Epidermal melanocyte (primary cell): ENCODE measurements at regions not wholly inside any gene's neighbourhood (a gene's known extent, or its start where the extent isn't known, plus 50 kb on each side); places are given as distances from the start of the nearest gene placed in this dataset.

Experiments used
- DNase-seq: peaks from one replicate; pipeline ENCODE4 v3.0.0; 2011; ENCODE audit warnings: low spot score; ENCODE audit not compliant: insufficient read length

DNA sequence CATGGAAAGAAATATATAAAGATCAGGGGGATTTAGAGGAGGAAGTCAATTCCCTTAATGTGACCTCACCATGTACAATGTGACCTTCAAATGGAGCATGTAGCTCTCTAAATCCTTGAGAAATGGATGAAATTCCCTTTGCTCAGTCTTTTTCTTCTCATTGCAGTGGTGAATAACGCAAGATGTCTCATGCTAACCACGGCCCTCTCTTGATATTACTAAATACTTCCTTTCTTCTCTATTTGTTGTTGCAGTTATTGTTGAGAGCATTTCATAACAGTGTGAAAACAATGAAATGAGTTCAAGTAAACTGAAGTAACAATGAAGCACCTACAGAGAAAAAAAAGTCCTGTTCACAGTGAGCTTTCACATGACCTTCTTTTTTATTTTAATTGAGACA lies 55.6 kb downstream of the ZNF281 start:
- DNase-seq: no peak

- no peak for DNase-seq
Observed at GRCh38 chr1:200353232-200353631, 56.6 kb downstream of the ZNF281 start.

DNA sequence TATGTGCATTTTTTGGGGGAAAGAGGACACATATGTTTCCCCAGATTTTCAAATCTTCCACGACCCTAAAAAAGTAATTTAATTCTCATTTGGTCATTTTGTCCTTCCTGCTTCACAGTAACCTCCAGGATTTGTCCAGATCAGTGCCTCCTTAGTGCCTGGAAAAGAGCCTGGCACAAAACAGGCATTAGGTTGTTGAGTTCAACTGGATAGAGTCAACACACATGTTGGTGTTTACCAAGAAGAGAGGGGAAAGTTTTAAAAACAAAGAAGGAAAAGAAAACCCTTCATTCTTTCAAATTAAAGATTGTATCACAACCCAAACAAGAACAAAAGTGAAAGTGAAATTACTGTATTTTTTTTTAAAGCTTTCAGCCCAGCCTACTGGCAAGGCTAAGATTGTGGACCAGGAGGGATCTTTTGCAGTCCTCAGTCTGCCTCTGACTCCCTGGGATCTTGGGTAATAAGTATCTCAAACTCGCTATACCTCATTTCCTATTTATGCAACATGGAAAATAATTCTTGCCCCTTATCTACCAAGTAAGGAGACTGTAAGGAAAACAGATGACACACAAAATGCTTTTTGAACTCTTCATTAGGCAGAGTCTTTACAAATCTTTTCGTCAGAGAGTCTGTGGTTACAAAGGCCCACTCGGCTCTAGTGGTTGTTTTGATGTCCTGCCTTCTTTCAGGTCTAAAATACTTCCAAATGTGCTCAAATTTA lies 57.8 kb downstream of the ZNF281 start:
- no peak for DNase-seq

DNA sequence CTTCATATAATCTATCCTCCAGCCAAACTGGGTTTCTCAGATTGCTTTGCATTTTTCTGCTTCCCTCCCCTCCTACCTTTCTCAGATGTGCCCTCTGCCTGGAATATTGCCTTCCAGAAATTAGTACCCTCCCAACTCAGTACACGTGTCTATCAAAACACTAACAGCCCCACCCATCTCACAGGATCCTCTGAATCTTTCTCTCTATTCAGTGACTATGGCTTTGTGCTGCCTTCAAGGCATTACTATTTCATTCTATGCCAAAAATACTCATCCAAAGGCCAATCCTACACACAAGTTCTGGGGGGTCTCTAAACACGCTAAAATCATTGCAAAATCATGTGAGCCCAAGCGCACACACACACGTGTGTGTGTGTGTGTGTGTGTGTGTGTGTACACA lies 58.4 kb downstream of the ZNF281 start:
- DNase-seq: no peak

GRCh38 chr1:200346700-200347099 lies 63.1 kb downstream of the ZNF281 start:
- no peak for DNase-seq

GRCh38 chr1:200345520-200345919 lies 64.3 kb downstream of the ZNF281 start:
- no peak for DNase-seq

DNA sequence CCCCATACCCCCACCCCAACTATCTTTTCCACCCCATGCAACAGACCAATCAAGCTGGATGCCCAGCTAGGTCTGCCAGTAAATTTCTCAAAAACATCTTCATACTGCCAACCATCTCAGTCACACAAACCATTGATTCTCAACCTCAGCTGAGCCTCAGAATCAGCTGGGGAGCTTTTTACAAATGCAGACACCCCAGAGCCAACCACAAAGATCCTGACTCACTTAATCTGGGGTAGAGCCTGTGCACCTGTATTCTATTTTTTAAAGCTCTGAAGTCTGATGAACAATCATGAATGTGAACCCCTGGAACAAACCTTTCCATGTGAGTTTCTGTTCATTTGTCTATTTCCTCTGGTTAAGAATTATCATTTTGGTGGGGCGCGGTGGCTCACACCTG lies 66.0 kb downstream of the ZNF281 start:
- DNase-seq: no peak

DNA sequence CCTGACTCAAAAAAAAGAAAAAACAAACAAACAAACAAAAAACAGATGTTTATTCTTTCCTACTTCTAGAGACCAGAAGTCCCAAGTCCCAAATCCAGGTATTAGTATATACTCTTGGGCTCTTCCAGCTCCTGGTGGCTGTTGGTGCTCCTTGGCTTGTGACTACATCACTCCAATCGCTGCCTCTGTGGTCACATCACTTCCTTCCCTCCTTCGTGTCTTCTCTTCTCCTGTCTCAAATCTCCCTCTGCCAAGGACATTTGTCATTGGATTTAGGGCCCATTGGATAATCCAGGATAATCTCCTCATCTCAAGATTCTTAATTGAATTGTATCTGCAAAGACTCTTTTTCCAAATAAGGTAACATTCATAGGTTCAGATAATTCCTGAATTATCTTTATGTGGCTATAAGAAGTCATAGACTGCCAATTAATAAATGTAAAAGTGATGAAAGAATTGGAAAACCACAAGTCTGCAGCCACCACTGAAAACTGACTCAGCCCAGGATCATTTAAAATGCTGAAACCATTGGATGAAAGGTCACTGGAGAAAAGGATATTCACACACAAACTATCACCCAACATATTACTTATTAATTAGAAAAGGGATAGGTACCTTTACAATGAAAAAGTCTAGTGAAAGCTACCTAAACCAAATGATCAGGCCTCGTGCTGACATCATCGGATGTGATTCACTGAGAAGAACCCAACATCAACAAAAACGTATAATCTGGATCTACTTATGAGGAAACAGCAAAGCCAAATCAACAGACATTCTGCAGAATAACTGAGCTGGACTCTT lies 67.1 kb downstream of the ZNF281 start:
- no peak for DNase-seq

DNA sequence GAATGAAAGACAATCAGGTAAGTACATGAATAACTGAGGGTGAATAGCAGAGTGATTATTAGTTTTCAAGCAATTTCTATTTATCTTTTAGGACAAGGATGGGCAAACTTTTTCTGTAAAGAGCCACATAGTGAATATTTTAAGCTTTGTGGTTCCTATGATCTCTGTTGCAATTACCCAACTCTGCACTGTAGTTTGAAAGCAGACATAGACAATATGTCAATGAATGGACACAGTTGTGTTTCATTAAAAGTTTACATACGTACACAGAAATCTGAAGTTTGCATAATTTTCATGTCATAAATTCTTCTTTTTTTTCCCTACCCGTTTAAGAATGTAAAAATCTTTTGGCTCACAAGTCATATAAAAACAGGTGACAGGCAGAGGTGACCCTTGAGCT lies 71.4 kb downstream of the ZNF281 start:
- no peak for DNase-seq

GRCh38 chr1:200337831-200338230 lies 72.0 kb downstream of the ZNF281 start:
- no peak for DNase-seq

DNA sequence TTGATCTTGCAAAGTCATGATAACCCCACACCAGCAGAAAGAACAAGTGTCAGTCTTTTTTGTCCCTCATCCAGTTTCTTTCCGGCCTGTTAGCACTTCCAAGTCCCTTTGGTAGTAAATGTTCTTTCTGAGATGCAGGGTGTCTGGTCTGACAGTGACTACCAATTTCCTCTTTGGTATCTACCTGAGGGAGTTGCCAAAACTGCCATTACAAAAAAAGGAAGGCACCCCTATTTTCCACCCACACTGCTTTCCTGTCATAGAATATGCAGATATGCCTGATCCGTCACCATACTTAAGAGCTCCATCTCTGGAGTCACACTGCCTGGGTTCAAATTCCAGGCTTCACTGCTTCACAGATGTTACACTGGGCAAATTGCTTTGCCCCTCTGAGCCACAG lies 72.4 kb downstream of the ZNF281 start:
- no peak for DNase-seq

GRCh38 chr1:200336901-200337391 lies 72.9 kb downstream of the ZNF281 start:
- DNase-seq: no peak

DNA sequence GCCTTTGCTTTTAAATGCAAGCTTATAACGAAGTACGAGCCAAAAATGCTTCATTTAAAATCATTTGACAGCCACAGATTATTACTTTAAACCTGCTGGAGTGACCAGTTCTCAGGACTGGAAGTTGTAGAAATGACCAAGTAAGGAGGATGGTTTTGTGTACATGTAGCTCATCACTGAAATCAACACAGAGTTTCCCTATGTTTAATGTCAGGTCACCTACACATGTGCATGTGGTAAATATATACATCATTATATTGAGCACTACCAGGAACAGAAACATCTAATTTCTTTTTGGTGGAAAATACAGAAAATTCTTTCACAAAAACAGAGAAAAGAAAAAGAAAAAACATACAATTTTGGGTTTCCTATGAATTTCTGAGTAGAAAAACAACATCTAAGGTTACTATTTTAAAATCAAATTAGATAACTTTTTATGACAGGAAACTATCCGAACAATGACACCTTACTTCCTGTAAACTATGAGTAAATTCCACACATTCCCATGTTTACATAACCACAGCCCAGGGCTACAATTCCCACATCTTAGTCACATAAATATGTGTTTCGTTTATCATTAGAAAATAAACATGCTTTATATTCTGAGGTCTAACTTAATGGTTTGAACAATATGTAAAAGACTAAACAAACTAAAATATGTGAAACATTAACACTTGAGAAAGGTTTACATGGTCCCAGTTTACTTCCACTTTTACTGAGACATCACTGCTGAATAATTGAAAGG lies 73.6 kb downstream of the ZNF281 start:
- no peak for DNase-seq

GRCh38 chr1:200334661-200335256 lies 75.1 kb downstream of the ZNF281 start:
- DNase-seq: no peak

- no peak for DNase-seq
Observed at GRCh38 chr1:200333329-200333728, 76.5 kb downstream of the ZNF281 start.

GRCh38 chr1:200332716-200333115 lies 77.1 kb downstream of the ZNF281 start:
- no peak for DNase-seq

DNA sequence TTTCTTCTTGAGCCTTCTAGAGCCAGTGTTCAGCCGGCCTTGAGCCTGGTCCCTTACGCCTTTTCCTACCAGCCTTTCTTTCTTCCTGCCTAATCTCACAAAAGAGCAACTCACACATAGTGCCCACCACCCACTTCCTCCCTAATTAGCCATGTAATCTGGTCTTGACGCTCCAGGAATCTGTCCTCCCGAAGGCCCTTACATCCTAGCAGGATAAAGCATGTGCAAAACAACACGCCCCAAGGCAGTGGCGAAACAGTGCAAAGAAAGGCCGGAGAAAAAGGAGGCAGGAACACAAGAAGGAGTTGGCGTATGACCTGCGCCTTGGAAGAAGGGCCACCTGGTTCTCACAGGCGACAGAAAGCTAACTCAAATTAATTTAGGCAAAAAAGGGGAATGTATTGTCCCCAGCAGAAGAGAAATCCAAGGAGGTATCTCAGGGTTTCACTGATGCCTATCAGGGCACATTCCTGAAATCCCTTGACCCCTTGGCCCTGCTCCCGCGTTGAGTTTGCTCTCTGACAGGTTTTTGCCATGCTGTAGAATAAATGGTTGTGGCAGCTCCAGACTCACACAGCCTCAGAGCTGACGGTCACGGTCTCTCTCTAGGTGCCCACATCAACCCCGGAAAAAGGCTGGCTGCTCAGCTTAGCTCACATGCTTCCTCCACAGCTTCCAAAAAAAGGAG lies 79.0 kb downstream of the ZNF281 start:
- DNase-seq: no peak

- no peak for DNase-seq
Observed at GRCh38 chr1:200329208-200329882, 80.5 kb downstream of the ZNF281 start.

- DNase-seq: no peak
Observed at GRCh38 chr1:200328379-200328778, 81.5 kb downstream of the ZNF281 start.

DNA sequence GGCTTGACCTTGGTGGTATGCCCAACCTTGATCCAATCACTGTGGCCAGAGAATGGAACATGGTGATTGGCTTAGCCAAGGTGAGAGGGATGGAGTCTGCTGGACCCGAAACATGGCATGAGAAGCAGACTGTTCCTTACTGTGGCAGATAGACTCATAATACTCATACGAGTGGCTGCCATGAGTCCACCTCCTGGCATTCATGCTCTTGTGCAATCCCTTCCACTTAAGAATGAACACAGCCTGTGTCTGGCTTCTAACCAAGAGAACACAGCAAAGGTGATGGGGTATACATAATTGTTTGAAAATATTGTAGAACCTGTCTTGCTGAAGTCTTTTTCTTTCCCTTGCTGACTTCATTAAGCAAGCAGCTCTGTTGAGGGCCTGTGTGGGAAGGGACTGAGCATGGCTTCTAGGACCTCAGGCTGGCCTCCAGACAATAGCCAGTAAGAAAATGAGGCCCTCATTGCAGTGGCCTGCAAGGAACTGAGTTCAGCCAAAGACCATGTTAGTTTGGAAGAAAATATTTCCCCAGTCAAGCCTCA lies 85.9 kb downstream of the ZNF281 start:
- no peak for DNase-seq
